Prostate gland (tissue), 2 donors: ENCODE measurements at regions not wholly inside any gene's neighbourhood (a gene's known extent, or its start where the extent isn't known, plus 50 kb on each side); places are given as distances from the start of the nearest gene placed in this dataset.

Experiments
- DNase-seq: peaks from one replicate; pipeline ENCODE4 v3.0.0-alpha.2; 2019; ENCODE audit warnings: low spot score
- H3K27ac ChIP-seq, 2 donors: fragments of 200-600 bp; sonication (generic); 2 replicates each; pipeline ENCODE4 v1.5.1; 2017 to 2019
- H3K27me3 ChIP-seq: fragments of 200-600 bp; sonication (generic); replicated peaks from 2 replicates; pipeline ENCODE4 v1.5.1; 2019; ENCODE audit not compliant: insufficient read depth
- H3K36me3 ChIP-seq, 2 donors: fragments of 200-600 bp; sonication (generic); 1 replicate in 1 of 2; 2 replicates in 1 of 2; pipeline versions ENCODE4 v1.5.1 to v1.8.1; 2017 to 2019
- H3K4me1 ChIP-seq: fragments of 200-600 bp; sonication (generic); replicated peaks from 2 replicates; pipeline ENCODE4 v1.5.1; 2019
- H3K4me3 ChIP-seq, 2 donors: fragments of 200-600 bp; sonication (generic); 2 replicates each; pipeline ENCODE4 v1.5.1; 2017 to 2019
- H3K9me3 ChIP-seq: fragments of 200-600 bp; sonication (generic); 2 replicates; pipeline ENCODE4 v1.5.1; 2017
- CTCF ChIP-seq, 4 experiments: fragments of 200-600 bp in 2 of 4; fragments of 450-650 bp in 2 of 4; sonication (generic) in 2 of 4; IDR thresholded peaks; 1 replicate in 3 of 4; 2 replicates in 1 of 4; pipeline ENCODE4 v1.5.1; 2016 to 2019; ENCODE audit warnings: antibody characterized with exemption in 4 of 4, mild to moderate bottlenecking in 2 of 4, moderate library complexity in 2 of 4
- POLR2A ChIP-seq: fragments of 450-650 bp; IDR thresholded peaks from one replicate; pipeline ENCODE4 v1.6.1; 2016; ENCODE audit warnings: antibody characterized with exemption, mild to moderate bottlenecking
- POLR2AphosphoS5 ChIP-seq: sonication (generic); formaldehyde crosslinking; IDR thresholded peaks from one replicate; pipeline ENCODE4 v1.6.1; 2017; ENCODE audit warnings: antibody characterized with exemption
- WGBS: methylation state at CpG from one replicate; pipeline ENCODE4 v1.1.5; 2018; 5-methylcytosine and 5-hydroxymethylcytosine counted together
- intact Hi-C: fragments of 100-400 bp; cut with DNase I; formaldehyde crosslinking; loops from one replicate; pipeline ENCODE4 v1.14.2; 2022

GRCh38 chr5:88377705-88378656 lies 109.3 kb upstream of the TMEM161B start:
- H3K36me3 ChIP-seq: no peaks in the 10 kb centered on the region
- no peak for DNase-seq
- no peak overlapping the region for H3K27ac ChIP-seq
- intact Hi-C loops: no loop called here
- no peaks in the 10 kb centered on the region for H3K9me3 ChIP-seq
- TF ChIP-seq CTCF (IDR thresholded peaks at IDR 0.05) (no peak), POLR2A (no peak), POLR2AphosphoS5 (no peak)
- 40% methylated on average over 4 of the region's 4 CpGs for WGBS
- H3K4me3 ChIP-seq: no peak overlapping the region
- no peaks in the 10 kb centered on the region for H3K4me1 ChIP-seq
- H3K27me3 ChIP-seq: no peaks in the 10 kb centered on the region

- Histone ChIP-seq H3K4me3 (no peak overlapping the region), H3K36me3 (no peaks in the 10 kb centered on the region), H3K9me3 (no peaks in the 10 kb centered on the region), H3K27ac (no peak overlapping the region), H3K4me1 (no peaks in the 10 kb centered on the region), H3K27me3 (no peaks in the 10 kb centered on the region)
- no peak for DNase-seq
- intact Hi-C loops: no loop called here
- TF ChIP-seq POLR2AphosphoS5: no peak
- no peak for TF ChIP-seq POLR2A
- no peak for TF ChIP-seq CTCF (IDR thresholded peaks at IDR 0.05)
- WGBS: 46% methylated on average over 2 of the region's 2 CpGs
Observed at GRCh38 chr5:88377240-88377639, 108.6 kb upstream of the TMEM161B start.

- TF ChIP-seq POLR2A (no peak), CTCF (IDR thresholded peaks at IDR 0.05) (no peak), POLR2AphosphoS5 (no peak)
- Histone ChIP-seq H3K27ac (no peak overlapping the region), H3K4me1 (no peaks in the 10 kb centered on the region), H3K4me3 (no peak overlapping the region), H3K9me3 (no peaks in the 10 kb centered on the region), H3K36me3 (no peaks in the 10 kb centered on the region), H3K27me3 (no peaks in the 10 kb centered on the region)
- 86% methylated on average over 5 of the region's 5 CpGs for WGBS
- intact Hi-C loops: no loop called here
- DNase-seq: no peak
Observed at GRCh38 chr5:88376728-88377127, 108.1 kb upstream of the TMEM161B start.

GRCh38 chr5:88374391-88374790 lies 105.7 kb upstream of the TMEM161B start:
- no peaks in the 10 kb centered on the region for H3K9me3 ChIP-seq
- intact Hi-C loops: no loop called here
- DNase-seq: no peak
- no peak for TF ChIP-seq POLR2AphosphoS5
- H3K27me3 ChIP-seq: no peaks in the 10 kb centered on the region
- H3K36me3 ChIP-seq: no peaks in the 10 kb centered on the region
- WGBS: 95% methylated on average over 2 of the region's 2 CpGs
- H3K4me3 ChIP-seq: no peak overlapping the region
- H3K27ac ChIP-seq: no peak overlapping the region
- H3K4me1 ChIP-seq: no peaks in the 10 kb centered on the region

- H3K4me1 ChIP-seq: no peaks in the 10 kb centered on the region
- no peaks in the 10 kb centered on the region for H3K36me3 ChIP-seq
- no peak for DNase-seq
- intact Hi-C loops: no loop called here
- H3K9me3 ChIP-seq: no peaks in the 10 kb centered on the region
- H3K4me3 ChIP-seq: no peak overlapping the region
- TF ChIP-seq POLR2AphosphoS5 (no peak), CTCF (IDR thresholded peaks at IDR 0.05) (no peak), POLR2A (no peak)
- H3K27ac ChIP-seq: no peak overlapping the region
- H3K27me3 ChIP-seq: no peaks in the 10 kb centered on the region
Observed at GRCh38 chr5:88370824-88371223, 102.2 kb upstream of the TMEM161B start.
